IMR-90 (cell line): ENCODE measurements at regions not wholly inside any gene's neighbourhood (a gene's known extent, or its start where the extent isn't known, plus 50 kb on each side); places are given as distances from the start of the nearest gene placed in this dataset.

Source experiments
- BHLHE40 ChIP-seq: fragments of 150-350 bp; IDR thresholded peaks from 2 replicates; pipeline ENCODE4 v1.6.1; 2016; ENCODE audit warnings: mild to moderate bottlenecking, low read depth, low read length
- CEBPB ChIP-seq: IDR thresholded peaks from 2 replicates; pipeline ENCODE4 v1.6.1; 2012; ENCODE audit warnings: low read depth, low read length, improper control_type of control experiment
- CTCF ChIP-seq: conservative IDR thresholded peaks from 2 replicates; pipeline ENCODE4 v1.5.1; 2012; ENCODE audit warnings: mild to moderate bottlenecking, low read depth, low read length, improper control_type of control experiment
- POLR2A ChIP-seq: IDR thresholded peaks from 2 replicates; pipeline ENCODE4 v1.6.1; 2012; ENCODE audit warnings: mild to moderate bottlenecking, low read depth, low read length
- RAD21 ChIP-seq: IDR thresholded peaks from 2 replicates; pipeline ENCODE4 v1.6.1; 2012; ENCODE audit warnings: low read length, improper control_type of control experiment
- USF2 ChIP-seq: fragments of 150-350 bp; IDR thresholded peaks from 2 replicates; pipeline ENCODE4 v1.6.1; 2017; ENCODE audit warnings: mild to moderate bottlenecking, antibody characterized with exemption, low read length, low read depth

- TF ChIP-seq CTCF (no peak), RAD21 (no peak), BHLHE40 (no peak), USF2 (no peak), POLR2A (no peak), CEBPB (no peak)
Observed at GRCh38 chr10:33963729-33964128, 629.3 kb upstream of the NRP1 start.
